Astrocyte of the hippocampus (primary cell): ENCODE measurements at regions not wholly inside any gene's neighbourhood (a gene's known extent, or its start where the extent isn't known, plus 50 kb on each side); places are given as distances from the start of the nearest gene placed in this dataset.
"Not testable (repeated sequence)": the region's sequence is repeated elsewhere in the genome, so short reads cannot be mapped to it uniquely, and the experiment has no call there.

Source experiments
- DNase-seq: peaks from one replicate; pipeline ENCODE4 v3.0.0; 2011; ENCODE audit warnings: low read depth, low spot score

DNA sequence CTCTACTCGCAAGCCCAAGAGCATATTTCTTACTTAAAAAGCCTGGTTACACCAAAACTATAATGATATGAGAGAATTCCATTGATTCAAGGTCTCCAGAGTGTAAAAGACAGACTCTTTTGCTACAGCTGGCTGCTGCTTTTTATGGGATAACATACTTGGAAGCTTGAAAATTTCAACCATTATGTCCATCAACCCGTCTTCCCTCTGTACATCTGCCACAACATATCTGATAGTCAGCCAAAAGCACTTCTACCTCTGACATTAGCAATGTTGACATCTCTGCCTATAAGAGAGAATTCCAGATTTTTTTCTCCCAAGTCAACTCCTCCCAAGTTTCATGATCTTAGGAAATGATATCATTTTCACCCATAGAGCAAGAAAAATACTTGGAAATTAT, 54.4 kb upstream of the IQCM start:
- DNase-seq, result no peak

DNA sequence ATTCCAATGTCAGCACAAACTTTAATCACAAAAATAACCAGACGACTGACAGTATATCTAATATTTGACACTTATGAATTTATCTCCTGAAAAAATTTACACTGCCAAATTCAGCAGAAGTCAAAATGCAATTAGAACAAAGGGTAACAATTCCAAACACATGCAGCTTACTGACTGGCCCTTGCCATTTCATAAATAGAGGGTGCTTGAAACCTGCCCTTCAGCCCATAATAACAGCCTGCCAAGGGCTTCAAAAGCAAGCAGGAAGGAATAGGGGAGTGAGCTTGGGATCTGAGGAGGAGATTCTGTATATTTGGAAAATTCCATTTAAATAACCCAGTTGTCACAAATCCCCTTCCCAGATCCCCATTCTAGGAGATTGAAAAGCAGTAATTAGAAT, 66.1 kb upstream of the IQCM start:
- DNase-seq, result no peak

DNA sequence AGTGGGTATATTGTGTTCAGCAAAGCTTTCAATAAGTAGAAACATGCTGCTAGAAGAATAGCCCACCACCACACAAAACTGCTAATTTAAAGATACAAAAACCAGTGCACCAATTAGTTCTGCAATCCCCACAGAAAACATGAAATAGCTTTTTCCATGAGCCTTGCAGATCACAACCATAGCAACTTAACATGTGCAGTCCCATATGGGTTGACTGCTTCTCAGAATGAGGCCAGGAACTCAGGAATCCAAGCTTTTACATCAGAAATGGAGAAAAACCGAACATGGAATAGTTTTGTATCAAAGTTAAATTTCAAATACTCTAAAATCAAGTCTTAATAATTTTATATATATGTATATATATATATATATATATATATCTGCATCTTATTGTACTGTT, 66.6 kb upstream of the IQCM start:
- DNase-seq, result no peak

DNA sequence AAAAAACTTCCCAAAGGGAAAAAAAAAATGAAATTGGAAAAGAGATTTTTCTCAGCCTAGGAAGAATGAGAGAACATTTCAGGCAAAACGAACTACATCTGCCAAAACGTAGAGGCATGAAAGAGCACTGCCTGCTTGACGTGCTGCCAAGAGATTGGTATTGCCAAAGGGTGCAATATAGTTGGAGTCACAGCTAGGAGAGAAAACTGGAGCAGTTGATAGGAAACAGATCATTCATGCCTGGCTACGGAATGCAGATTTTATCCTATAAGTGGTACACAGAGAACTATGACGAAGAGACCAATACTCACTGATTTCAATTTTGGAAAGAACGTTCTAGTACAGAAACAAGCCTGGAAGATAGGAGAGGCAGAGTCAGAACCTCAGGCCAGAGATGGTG, 68.4 kb upstream of the IQCM start:
- DNase-seq, result peak; percentile 40

DNA sequence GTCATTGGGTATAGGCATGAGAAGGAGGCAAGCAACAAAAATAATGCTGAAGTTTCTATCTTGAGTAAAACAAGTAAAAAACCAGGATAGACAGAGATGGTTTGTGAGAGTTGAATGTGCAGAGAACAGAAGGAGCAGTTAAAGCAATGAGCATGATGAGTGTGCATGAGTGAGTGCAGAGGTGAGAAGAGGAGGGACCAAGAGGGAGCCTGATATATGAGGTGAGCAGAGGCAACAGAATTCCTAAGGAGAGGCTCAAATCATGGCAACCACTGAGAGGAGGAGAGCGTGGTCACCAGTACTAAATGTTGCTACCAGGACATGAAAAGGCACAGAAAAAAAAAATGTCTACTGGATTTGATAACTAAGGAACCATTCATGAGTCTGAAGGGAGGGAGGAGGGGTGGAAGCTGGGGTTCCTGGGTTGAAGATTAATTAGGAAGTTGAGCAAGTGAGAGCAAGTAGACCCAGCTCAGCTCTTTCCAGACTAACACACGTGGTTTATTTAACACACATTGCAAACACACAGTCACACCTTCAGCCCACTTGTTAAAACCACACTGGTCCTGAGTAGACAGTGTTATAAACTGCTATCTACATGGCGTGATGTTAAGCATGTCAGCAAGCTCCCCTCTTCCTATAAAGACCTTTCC, 69.0 kb upstream of the IQCM start:
- no peak for DNase-seq

DNA sequence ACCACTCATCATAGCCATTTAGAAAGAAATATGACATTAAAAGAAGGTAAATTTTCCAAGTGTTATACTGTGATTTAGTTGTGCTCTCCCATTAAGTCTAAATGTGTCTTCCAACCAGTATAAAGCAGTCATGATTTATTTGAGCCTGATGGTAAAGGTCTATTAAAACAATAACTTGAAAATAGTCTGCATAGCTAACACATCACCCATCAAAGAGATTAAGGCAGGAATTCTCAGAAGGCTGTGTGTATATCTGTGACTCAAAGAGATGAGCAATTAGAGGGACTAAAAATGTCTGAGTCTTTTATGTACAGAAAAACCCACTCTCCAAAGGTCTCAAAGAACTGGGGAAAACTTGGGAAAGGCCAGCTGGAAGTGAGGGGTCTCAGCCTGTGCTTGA, 70.3 kb upstream of the IQCM start:
- DNase-seq, result peak; percentile 59

DNA sequence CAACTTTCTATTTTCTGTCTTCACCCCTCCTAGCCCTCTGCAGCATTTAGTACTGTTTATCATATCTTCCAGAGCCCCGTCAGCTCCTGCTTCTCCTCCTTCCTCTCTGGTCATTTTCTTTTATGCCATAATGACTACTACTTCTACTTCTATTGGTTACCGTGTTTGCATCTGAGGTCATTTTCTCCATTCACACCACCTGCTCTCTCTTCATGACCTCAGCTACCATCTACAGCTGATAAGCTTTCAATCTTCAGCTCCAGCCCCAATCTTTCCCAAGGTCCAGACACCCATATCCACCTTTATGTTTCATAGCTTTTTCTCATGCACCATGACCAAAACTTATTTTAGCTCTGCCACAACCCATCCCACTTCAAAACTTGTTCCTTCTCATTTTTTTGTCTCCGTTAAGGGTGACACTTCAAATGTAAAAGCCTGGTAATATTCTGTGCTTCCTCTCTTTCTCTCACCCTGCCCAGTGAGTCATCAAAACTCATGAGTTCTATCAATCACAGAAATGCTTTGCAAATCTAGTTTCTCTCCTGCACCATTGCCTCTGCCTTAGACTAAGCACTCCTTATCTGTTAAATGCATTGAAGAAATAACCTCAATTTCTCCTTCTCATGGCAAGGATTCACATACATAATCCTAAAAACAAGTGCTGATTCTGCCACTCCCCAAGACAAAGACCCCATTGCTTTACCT, 71.3 kb upstream of the IQCM start:
- no peak for DNase-seq

DNA sequence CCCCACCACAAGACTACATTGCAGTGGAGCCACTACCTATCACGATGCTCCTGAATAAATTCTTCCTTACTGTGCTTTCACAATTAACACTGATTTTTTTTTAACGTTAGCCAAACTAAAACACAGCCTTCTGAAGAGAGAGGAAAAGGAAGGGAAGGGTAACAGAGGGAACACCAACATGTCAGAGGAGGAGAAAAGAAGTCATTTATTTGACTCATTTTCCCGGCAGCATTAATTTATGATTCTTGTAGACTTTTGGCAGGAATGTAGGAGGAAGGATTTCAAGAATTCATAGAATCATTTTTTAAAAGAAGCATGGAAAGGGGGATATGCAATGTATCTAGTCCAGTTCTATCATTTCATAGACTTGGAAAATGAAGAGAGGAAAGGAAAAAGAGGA, 74.3 kb upstream of the IQCM start:
- no peak for DNase-seq

DNA sequence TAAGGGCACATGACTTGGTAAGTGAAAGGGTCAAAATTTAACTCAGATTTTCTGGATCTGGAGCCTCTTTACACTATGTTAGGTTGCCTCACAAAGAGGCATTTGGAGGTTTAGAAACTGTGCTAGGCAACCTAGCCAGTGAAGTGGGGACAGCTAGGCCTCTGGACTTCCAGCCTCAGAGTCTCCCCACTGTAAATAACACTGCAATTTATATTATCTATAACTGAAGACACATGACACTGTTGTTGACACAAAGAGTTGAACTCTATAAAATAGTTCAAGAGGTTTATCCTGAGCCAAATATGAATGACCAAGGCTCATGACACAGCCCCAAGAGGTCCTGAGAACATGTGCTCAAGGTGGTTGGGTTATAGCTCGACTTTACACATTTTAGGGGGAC, 74.9 kb upstream of the IQCM start:
- no peak for DNase-seq

DNA sequence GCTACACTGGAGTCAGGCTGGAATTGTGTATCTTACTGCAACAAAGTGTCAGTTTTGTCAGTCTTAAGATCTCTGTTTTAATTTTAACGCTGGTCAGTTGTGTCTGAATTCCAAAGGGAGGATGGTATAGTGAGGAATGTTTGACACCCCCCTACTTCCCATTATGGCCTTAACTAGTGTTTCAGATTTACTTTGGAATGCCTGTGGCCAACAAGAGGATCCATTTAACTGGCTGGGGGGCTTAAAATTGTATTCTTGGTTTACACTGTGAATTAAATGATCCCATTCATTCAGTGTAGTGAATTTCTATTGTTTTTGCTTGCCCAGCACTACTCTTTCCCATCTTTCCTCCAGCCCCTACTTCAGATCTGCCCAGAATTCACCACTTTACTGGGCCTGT, 75.8 kb upstream of the IQCM start:
- peak; percentile 20 for DNase-seq

DNA sequence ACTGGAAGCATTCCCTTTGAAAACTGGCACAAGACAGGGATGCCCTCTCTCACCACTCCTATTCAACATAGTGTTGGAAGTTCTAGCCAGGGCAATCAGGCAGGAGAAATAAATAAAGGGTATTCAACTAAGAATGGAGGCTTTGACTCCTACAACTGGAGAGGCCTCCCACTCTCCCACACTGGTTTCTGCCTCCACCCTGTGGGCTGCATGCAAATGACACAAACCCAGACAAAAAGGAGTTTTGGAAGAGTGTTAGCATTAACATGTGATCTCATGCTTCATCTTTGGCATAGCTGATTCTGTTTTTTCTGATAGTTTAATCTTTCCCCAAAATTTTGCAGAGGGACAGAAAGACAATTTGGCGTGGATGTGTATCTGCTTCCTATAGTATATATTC, 80.8 kb upstream of the IQCM start:
- DNase-seq, result peak; percentile 73

DNA sequence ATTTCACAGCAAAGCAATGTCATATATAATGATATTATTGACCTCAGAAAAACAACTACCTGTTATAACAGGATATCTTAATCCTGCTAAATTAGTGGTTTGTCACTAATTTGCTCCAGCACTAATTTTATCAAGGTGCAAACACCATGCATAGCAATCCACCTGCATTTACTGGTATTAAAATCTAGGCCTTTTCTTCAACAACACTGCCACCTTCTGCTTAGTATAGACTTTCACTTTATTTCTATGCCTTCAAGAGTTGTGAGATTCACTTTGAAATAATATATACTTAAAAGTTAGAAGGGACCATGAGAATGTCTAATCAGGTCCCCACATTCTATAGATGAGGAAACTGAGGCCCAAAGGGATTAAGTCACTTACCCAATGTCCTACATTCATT, 82.1 kb upstream of the IQCM start:
- DNase-seq, result peak; percentile 48

DNA sequence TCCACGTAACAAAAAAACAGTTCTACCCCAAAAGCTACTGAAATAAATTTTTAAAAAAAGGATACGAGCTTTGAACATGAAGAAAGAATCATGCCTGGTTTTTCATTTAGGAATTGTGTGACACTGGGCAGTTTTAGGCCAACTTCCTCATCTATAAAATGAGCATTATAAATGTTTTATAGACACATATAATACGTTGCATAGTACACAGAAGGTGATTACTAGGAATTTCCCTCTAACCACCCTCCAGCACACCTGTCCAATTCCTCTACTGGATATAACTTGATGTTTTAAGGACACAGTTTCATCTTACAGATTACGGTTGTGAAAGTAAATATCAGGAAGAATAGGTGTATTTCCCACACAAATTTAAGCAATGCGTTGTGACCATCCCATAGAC, 85.5 kb upstream of the IQCM start:
- no peak for DNase-seq

DNA sequence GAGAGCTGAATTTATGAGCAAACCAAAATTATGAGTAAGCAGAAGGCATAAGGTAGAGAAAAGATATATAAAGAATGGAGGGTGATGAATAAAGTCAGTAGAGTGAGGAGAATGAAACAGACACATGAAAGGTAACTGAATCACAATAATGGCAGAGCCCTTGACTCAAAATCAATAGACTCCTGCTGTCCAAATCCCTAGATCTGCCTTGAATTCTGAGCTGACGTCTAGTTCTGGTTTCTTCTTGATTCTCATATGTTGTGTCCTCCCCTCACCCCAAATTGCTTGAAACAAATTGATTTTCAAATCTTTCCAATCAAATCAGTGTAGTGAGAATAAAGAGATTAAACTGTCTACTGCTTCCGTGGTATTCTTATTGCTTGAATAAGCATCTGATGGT, 86.6 kb upstream of the IQCM start:
- DNase-seq, result no peak

DNA sequence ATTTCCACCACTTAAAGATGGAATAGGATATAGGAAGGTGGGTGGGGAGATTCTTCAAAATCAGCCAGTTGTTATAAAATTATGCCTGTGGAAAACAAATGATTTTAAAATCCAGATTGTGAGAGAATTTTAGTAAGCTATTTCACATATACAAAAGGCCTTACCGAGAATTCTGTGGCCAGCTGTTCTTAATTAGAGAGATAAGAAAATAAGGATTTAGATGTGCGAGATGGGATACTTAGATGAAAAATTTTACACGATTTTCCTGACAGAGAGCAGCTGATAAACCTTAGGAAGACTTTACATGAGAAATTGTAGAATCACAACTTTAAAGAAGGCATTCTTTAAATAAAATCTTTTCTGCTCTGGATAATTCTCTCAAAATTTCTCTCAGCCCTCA, 94.5 kb upstream of the IQCM start:
- DNase-seq, result no peak

DNA sequence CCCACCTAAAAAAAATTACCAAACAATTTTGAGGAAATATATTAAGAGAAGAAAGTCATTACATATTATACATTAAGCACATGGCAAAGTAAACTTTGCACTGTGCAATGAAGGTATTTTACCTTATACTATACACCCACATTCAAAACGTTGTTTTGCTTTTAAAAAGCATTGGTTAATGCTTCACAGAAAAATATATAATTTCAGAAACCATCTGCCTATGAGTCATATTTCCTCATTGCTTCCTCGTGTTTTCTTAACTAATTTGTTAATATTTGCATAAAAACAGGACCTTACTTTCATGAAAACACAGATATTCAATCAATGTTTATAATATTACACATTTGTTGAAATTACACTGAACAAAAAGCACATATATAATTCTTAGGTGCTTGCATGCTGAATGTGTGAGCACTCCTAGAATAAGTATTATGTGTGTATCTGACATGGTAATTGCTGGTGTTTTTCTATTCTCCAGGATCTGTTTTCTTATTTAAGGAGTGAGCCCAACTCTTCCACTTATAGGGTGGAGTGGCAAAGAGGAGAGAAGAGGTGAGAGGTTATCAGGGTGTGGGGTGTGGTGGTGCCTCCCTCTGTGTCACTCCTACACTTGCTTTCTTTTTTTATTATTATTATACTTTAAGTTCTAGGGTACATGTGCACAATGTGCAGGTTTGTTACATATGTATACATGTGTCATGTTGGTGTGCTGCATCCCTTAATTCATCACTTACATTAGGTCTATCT, 95.1 kb upstream of the IQCM start:
- DNase-seq, result no peak

DNA sequence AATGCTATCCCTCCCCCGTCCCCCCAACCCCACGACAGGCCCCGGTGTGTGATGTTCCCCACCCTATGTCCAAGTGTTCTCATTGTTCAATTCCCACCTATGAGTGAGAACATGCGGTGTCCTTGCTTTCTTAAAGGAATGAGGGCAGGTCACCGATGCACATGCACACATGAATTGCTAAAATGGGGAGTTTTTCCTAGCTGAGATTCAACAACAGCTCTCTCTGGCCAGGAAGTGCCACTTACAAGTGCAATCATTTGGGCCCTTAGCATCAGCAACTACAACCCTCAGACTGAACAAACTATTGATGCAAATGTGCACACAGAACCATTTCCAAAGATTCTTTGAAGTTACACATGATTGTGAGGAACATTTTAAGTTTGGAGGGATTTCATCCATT, 95.7 kb upstream of the IQCM start:
- no peak for DNase-seq

DNA sequence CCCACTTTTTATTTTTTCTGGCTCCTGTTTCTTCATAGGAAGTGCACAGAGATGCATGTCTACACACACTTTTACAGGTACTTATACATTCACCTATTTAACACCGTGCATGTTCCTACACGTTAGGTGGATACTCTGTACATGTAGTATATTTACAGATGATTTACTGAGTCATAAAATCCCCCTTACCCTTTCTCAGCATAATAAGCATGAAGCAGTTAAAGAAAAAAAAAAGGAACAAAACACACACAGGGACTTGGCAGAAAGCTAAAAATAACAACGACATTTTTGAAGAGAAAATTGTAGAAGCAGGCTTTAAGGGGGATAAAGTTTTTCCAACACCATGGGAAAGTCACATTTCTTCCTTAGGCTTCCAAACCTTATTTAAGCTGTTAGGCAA, 96.4 kb upstream of the IQCM start:
- DNase-seq, result peak; percentile 60

DNA sequence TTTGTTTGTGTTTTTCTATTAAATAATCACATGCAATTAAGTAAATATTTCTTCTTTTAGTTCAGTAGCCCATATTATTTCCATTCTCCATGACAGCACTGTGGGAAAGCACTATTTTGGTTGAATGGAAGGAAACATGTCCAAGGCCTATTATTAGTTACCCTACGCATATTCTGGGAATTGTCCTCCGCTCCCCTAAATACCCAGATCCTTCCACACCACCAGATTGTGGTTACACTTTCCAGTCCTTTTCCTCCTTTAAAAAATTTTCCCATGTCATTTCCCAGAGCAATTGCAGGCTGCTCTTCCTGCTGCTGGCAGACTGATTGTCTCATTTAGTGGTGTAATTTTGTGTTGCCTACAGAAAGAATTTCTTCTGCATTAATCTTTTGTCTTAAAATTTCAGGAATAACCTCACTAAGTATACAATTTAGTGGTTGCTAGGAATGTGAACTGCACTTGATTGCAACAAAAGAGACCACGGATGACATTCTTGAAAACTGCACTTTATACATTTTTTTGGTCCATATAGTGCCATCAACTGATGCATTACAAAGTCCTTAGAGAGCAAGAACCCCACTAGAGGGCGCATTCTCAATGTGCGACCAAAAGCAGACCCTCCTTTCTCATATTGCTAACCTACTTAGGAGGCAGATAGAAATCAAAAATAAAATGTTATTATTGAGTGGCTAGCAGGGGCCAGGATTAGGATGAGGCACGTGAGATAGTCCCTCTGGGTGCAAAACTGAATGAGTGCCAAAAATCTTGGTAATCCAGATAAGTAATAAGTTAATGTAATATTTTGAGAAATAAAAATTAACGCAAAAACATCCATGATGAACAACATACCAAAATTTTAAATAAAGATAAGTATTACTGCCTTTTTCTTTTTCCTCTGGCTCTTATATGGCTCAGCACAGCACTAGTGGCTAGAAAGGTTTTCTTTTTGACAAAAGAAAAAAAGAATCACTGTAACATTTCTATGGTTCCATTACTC, 98.8 kb upstream of the IQCM start:
- DNase-seq, result peak; percentile 75

DNA sequence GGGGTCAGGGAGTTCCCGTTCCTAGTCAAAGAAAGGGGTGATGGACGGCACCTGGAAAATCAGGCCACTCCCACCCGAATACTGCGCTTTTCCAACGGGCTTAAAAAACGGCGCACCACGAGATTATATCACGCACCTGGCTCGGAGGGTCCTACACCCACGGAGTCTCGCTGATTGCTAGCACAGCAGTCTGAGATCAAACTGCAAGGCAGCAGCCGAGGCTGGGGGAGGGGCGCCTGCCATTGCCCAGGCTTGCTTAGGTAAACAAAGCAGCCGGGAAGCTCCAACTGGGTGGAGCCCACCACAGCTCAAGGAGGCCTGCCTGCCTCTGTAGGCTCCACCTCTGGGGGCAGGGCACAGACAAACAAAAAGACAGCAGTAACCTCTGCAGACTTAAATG, 100.1 kb upstream of the IQCM start:
- DNase-seq, result not testable (repeated sequence)

DNA sequence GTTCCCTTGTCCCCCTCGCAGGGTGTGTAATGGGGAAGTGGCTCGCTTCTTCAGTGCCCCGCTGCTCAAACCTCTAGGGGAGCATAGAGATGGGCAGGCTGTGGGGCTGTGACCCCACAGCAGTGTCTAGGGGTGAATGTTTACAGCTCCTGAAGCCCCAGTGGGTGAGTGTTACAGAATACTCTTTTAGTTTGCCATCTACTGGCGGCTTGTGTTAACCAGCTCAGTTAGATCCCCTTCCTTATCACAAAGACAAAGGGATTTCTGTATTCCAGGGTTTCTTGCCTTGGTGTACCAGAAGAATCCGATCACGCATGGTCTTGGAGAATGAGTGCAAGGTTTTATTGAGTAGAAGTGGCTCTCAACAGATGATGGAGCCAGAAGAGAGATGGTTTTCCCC, 108.1 kb upstream of the IQCM start:
- DNase-seq, result no peak

DNA sequence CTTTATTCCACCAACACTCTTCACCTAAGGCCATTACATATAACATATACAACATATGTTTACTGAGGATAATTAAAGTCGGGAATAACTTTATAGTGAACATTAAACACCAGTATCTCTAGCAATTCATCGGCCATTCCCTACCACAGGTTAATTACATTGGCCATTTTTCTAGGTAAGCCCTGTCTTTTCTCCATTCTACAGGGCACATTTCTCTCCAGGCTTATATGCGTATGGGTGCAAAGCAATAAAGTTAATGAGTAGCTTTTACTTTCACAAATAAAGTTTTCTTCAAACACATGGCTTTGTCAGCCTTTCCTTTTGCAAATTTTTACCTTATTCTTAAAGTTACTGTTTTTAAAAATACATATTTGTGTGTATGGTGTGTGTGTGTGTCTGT, 111.9 kb upstream of the IQCM start:
- DNase-seq, result no peak
